ENCODE measurements at regions not wholly inside any gene's neighbourhood (a gene's known extent, or its start where the extent isn't known, plus 50 kb on each side); places are given as distances from the start of the nearest gene placed in this dataset.

DNA sequence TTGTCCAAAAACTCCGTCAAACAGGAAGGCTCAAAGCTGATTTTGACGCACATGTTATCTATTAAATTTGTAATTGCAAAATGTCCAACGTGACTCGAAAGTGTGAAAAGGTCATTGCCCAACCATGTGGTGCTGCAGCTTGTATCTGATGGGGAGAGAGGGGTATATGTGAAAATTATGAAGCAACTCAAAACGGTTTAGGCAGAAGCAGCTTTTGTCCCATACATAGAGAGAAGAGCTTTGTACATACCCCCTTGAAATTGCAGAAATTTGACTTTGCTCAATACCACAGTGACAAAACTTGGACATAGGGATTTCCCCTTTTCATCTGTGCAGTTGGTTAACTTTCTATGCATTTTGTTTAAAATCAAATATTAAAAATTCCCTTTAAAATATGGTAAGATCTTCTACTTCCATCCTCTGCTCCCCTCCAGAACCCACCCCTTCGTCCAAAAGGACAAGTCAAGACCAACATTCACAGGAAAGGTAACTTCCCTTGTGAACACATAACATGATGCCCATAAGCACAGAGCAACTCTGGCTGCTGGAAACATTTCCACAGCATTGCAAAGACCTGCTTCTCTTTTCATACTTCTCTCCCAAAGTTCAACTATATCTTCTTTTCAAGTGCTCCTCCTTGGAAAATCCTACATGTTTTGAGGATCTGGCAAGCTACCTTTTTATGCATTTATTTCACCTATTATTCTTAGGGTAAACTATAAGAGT lies 253.7 kb upstream of the THBS1 start:
- no peak for TF ChIP-seq POLR2A (IDR thresholded peaks at IDR 0.05; ENCODE audit: low read depth, low read length)
- Histone ChIP-seq H3K27me3 (ENCODE audit: control insufficient read depth in 2 of 2, insufficient read depth in 2 of 2, low read length in 2 of 2) (no peaks in the 10 kb centered on the region), H4K20me1 (replicated peaks; ENCODE audit: control insufficient read depth, extremely low read depth, insufficient read depth, low read length) (no peaks in the 10 kb centered on the region), H3K79me2 (ENCODE audit: control insufficient read depth, insufficient read depth, low read length) (no peaks in the 10 kb centered on the region), H3K9ac (replicated peaks; ENCODE audit: extremely low read depth, insufficient read depth, low read length) (no peak overlapping the region), H3K36me3 (ENCODE audit: control insufficient read depth in 2 of 2, extremely low read depth in 1 of 2, insufficient read depth in 2 of 2, low read length in 2 of 2) (no peaks in the 10 kb centered on the region), H2AFZ (ENCODE audit: low read depth, low read length) (no peak overlapping the region), H3K4me2 (ENCODE audit: insufficient read depth, low read length) (no peak overlapping the region), H3K9me1 (replicated peaks; ENCODE audit: control insufficient read depth, extremely low read depth, insufficient read depth, low read length) (no peaks in the 10 kb centered on the region), H3K27ac (ENCODE audit: insufficient read depth, low read depth, low read length) (no peak overlapping the region), H3K4me3 (replicated peaks in 1 of 3; ENCODE audit: insufficient read depth in 1 of 3, low read depth in 1 of 3, low read length in 3 of 3) (no peak overlapping the region), H3K9me3 (replicated peaks; ENCODE audit: control insufficient read depth, insufficient read depth, low read length) (no peaks in the 10 kb centered on the region), H3K4me1 (ENCODE audit: control insufficient read depth, extremely low read depth, insufficient read depth, low read length) (no peaks in the 10 kb centered on the region)
- FAIRE-seq (no peak), DNase-seq (ENCODE audit: low read depth, low spot score) (no peak)
- BruUV-seq (replicated peaks), result no TSS peak
- dilution Hi-C loops (cut with MboI; ENCODE audit: extremely low pct_ligation_motif_present, low sequenced_read_pairs), result no loop called here
- POLR2A ChIA-PET, result no interaction called here
- CTCF ChIA-PET, result interaction anchor here (0.8 to 2.0 kb wide), 4 partner anchors 10 to 24 kb away, joined by 3 to 9 read pairs (median 5); no protein-coding TSS in a partner anchor
- intact Hi-C loops (cut with micrococcal nuclease), result loop anchor here (10.0 kb wide), 1 partner anchor 1422 kb away; no protein-coding TSS in a partner anchor

DNA sequence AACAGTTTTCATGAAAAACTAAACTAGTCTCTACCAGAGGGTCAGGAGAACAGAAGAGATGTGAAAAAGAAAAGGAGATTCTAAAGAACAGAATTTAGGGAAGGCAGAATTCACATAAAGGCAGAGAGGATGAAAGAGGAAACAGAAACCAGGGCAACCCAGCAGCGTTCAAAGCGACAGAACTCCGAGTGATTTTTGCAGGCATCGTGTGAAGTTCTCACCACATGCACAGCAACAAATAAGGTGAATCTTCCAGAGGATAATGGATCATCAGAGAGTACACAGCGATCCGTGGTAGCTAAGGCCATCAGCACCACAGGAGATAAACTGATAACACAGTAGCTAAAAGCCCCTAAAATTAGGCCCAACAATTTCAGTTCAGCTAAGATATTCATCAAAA lies 250.8 kb upstream of the THBS1 start:
- no peak for DNase-seq (ENCODE audit: low read depth, low spot score)
- ChIA-PET CTCF (no interaction called here), POLR2A (no interaction called here)
- no peaks in the 10 kb centered on the region for H3K9me3 ChIP-seq (replicated peaks; ENCODE audit: control insufficient read depth, insufficient read depth, low read length)
- no peaks in the 10 kb centered on the region for H3K27me3 ChIP-seq (ENCODE audit: control insufficient read depth in 2 of 2, insufficient read depth in 2 of 2, low read length in 2 of 2)
- no peak overlapping the region for H3K4me2 ChIP-seq (ENCODE audit: insufficient read depth, low read length)
- H3K79me2 ChIP-seq (ENCODE audit: control insufficient read depth, insufficient read depth, low read length), result no peaks in the 10 kb centered on the region
- no peak overlapping the region for H3K4me3 ChIP-seq (replicated peaks in 1 of 3; ENCODE audit: insufficient read depth in 1 of 3, low read depth in 1 of 3, low read length in 3 of 3)
- no TSS peak for BruUV-seq (replicated peaks)
- H3K4me1 ChIP-seq (ENCODE audit: control insufficient read depth, extremely low read depth, insufficient read depth, low read length), result no peaks in the 10 kb centered on the region
- intact Hi-C loops (cut with micrococcal nuclease) (no loop called here), dilution Hi-C loops (cut with MboI; ENCODE audit: extremely low pct_ligation_motif_present, low sequenced_read_pairs) (no loop called here)
- no peaks in the 10 kb centered on the region for H3K9me1 ChIP-seq (replicated peaks; ENCODE audit: control insufficient read depth, extremely low read depth, insufficient read depth, low read length)
- no peaks in the 10 kb centered on the region for H3K36me3 ChIP-seq (ENCODE audit: control insufficient read depth in 2 of 2, extremely low read depth in 1 of 2, insufficient read depth in 2 of 2, low read length in 2 of 2)
- TF ChIP-seq JUN (IDR thresholded peaks at IDR 0.05; ENCODE audit: borderline replicate concordance, insufficient read depth, insufficient read length, low read depth), result no peak
- no peak for TF ChIP-seq MYC (IDR thresholded peaks at IDR 0.05; ENCODE audit: low read depth, low read length)
- TF ChIP-seq POLR2AphosphoS5 (IDR thresholded peaks at IDR 0.05; ENCODE audit: insufficient read depth, low read depth, low read length), result no peak
- no peak for TF ChIP-seq GATA2 (IDR thresholded peaks at IDR 0.05; ENCODE audit: insufficient read depth, insufficient read length, low read depth, low read length)
- no peak for TF ChIP-seq POLR2A (IDR thresholded peaks at IDR 0.05; ENCODE audit: low read depth, low read length)
- TF ChIP-seq, protein P1, sequence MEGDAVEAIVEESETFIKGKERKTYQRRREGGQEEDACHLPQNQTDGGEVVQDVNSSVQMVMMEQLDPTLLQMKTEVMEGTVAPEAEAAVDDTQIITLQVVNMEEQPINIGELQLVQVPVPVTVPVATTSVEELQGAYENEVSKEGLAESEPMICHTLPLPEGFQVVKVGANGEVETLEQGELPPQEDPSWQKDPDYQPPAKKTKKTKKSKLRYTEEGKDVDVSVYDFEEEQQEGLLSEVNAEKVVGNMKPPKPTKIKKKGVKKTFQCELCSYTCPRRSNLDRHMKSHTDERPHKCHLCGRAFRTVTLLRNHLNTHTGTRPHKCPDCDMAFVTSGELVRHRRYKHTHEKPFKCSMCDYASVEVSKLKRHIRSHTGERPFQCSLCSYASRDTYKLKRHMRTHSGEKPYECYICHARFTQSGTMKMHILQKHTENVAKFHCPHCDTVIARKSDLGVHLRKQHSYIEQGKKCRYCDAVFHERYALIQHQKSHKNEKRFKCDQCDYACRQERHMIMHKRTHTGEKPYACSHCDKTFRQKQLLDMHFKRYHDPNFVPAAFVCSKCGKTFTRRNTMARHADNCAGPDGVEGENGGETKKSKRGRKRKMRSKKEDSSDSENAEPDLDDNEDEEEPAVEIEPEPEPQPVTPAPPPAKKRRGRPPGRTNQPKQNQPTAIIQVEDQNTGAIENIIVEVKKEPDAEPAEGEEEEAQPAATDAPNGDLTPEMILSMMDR (IDR thresholded peaks at IDR 0.05; ENCODE audit: extremely low read depth in 1 of 2, insufficient read depth in 1 of 2, low read depth in 1 of 2, low read length in 2 of 2), result no peak
- no peak for TF ChIP-seq FOS (IDR thresholded peaks at IDR 0.05; ENCODE audit: borderline replicate concordance, insufficient read depth, low read length)
- TF ChIP-seq, protein P2, sequence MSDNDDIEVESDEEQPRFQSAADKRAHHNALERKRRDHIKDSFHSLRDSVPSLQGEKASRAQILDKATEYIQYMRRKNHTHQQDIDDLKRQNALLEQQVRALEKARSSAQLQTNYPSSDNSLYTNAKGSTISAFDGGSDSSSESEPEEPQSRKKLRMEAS (IDR thresholded peaks at IDR 0.05; ENCODE audit: insufficient read depth, insufficient read length), result no peak
- no peak for TF ChIP-seq EZH2 (IDR thresholded peaks at IDR 0.05; ENCODE audit: borderline replicate concordance, low read depth, low read length, severe bottlenecking)
- no peak overlapping the region for H3K9ac ChIP-seq (replicated peaks; ENCODE audit: extremely low read depth, insufficient read depth, low read length)
- no peak for FAIRE-seq
- H4K20me1 ChIP-seq (replicated peaks; ENCODE audit: control insufficient read depth, extremely low read depth, insufficient read depth, low read length), result no peaks in the 10 kb centered on the region
- no peak overlapping the region for H3K27ac ChIP-seq (ENCODE audit: insufficient read depth, low read depth, low read length)
- H2AFZ ChIP-seq (ENCODE audit: low read depth, low read length), result no peak overlapping the region

Data from endothelial cell of umbilical vein (primary cell).